ENCODE measurements at regions not wholly inside any gene's neighbourhood (a gene's known extent, or its start where the extent isn't known, plus 50 kb on each side); places are given as distances from the start of the nearest gene placed in this dataset.

GRCh38 chr1:60431593-60431992 lies 358.0 kb upstream of the C1orf87 start:
- DNase-seq (ENCODE audit: low spot score) = no peak

- no peak for DNase-seq (ENCODE audit: low spot score)
Observed at GRCh38 chr1:60430375-60430774, 356.8 kb upstream of the C1orf87 start.

- DNase-seq (ENCODE audit: low spot score) = no peak
Observed at GRCh38 chr1:60428127-60428526, 354.6 kb upstream of the C1orf87 start.

- DNase-seq (ENCODE audit: low spot score) = no peak
Observed at GRCh38 chr1:60427701-60428100, 354.1 kb upstream of the C1orf87 start.

- DNase-seq (ENCODE audit: low spot score) = no peak
Observed at GRCh38 chr1:60427194-60427593, 353.6 kb upstream of the C1orf87 start.

- peak; percentile 1 for DNase-seq (ENCODE audit: low spot score)
Observed at GRCh38 chr1:60425528-60425927, 352.0 kb upstream of the C1orf87 start.

GRCh38 chr1:60423146-60423780 lies 349.7 kb upstream of the C1orf87 start:
- no peak for DNase-seq (ENCODE audit: low spot score)

GRCh38 chr1:60421965-60422364 lies 348.4 kb upstream of the C1orf87 start:
- DNase-seq (ENCODE audit: low spot score) = no peak

- DNase-seq (ENCODE audit: low spot score) = no peak
Observed at GRCh38 chr1:60419023-60419422, 345.5 kb upstream of the C1orf87 start.

- no peak for DNase-seq (ENCODE audit: low spot score)
Observed at GRCh38 chr1:60415696-60416095, 342.1 kb upstream of the C1orf87 start.

- DNase-seq (ENCODE audit: low spot score) = no peak
Observed at GRCh38 chr1:60413091-60413490, 339.5 kb upstream of the C1orf87 start.

GRCh38 chr1:60411591-60411990 lies 338.0 kb upstream of the C1orf87 start:
- DNase-seq (ENCODE audit: low spot score) = no peak

- no peak for DNase-seq (ENCODE audit: low spot score)
Observed at GRCh38 chr1:60402816-60403215, 329.2 kb upstream of the C1orf87 start.

GRCh38 chr1:60402216-60402615 lies 328.6 kb upstream of the C1orf87 start:
- no peak for DNase-seq (ENCODE audit: low spot score)

GRCh38 chr1:60394436-60394835 lies 320.9 kb upstream of the C1orf87 start:
- DNase-seq (ENCODE audit: low spot score) = no peak

- no peak for DNase-seq (ENCODE audit: low spot score)
Observed at GRCh38 chr1:60390593-60391282, 317.2 kb upstream of the C1orf87 start.

GRCh38 chr1:60388092-60388987 lies 314.8 kb upstream of the C1orf87 start:
- no peak for DNase-seq (ENCODE audit: low spot score)

- DNase-seq (ENCODE audit: low spot score) = no peak
Observed at GRCh38 chr1:60387175-60387574, 313.6 kb upstream of the C1orf87 start.

- DNase-seq (ENCODE audit: low spot score) = no peak
Observed at GRCh38 chr1:60386249-60386648, 312.7 kb upstream of the C1orf87 start.

- no peak for DNase-seq (ENCODE audit: low spot score)
Observed at GRCh38 chr1:60376196-60376595, 302.6 kb upstream of the C1orf87 start.

GRCh38 chr1:60374537-60374936 lies 301.0 kb upstream of the C1orf87 start:
- DNase-seq (ENCODE audit: low spot score) = no peak

- DNase-seq (ENCODE audit: low spot score) = no peak
Observed at GRCh38 chr1:60367532-60367931, 294.0 kb upstream of the C1orf87 start.

- DNase-seq (ENCODE audit: low spot score) = no peak
Observed at GRCh38 chr1:60359431-60359830, 285.9 kb upstream of the C1orf87 start.

Data from cerebellar cortex (tissue), 1 donor.